Peyer's patch (tissue), 4 donors: ENCODE measurements at regions not wholly inside any gene's neighbourhood (a gene's known extent, or its start where the extent isn't known, plus 50 kb on each side); places are given as distances from the start of the nearest gene placed in this dataset.

Source experiments
- POLR2A ChIP-seq, 2 donors: fragments of 450-650 bp; IDR thresholded peaks; one replicate each; pipeline ENCODE4 v1.5.1; 2017; ENCODE audit warnings: antibody characterized with exemption in 2 of 2, mild to moderate bottlenecking in 2 of 2, moderate library complexity in 2 of 2
- TF ChIP-seq, protein P1 (sequence below), 6 experiments: fragments of 450-650 bp in 4 of 6; fragments of 200-600 bp in 2 of 6; sonication (generic) in 1 of 6; IDR thresholded peaks; one replicate each; pipeline ENCODE4 v1.5.1; 2017 to 2019; ENCODE audit warnings: antibody characterized with exemption in 6 of 6, mild to moderate bottlenecking in 3 of 6, moderate library complexity in 1 of 6

GRCh38 chr12:23139026-23139425 is 514.1 kb downstream of the ETNK1 start:
- TF ChIP-seq, protein P1, sequence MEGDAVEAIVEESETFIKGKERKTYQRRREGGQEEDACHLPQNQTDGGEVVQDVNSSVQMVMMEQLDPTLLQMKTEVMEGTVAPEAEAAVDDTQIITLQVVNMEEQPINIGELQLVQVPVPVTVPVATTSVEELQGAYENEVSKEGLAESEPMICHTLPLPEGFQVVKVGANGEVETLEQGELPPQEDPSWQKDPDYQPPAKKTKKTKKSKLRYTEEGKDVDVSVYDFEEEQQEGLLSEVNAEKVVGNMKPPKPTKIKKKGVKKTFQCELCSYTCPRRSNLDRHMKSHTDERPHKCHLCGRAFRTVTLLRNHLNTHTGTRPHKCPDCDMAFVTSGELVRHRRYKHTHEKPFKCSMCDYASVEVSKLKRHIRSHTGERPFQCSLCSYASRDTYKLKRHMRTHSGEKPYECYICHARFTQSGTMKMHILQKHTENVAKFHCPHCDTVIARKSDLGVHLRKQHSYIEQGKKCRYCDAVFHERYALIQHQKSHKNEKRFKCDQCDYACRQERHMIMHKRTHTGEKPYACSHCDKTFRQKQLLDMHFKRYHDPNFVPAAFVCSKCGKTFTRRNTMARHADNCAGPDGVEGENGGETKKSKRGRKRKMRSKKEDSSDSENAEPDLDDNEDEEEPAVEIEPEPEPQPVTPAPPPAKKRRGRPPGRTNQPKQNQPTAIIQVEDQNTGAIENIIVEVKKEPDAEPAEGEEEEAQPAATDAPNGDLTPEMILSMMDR (IDR thresholded peaks at IDR 0.05), result no peak
- TF ChIP-seq POLR2A (IDR thresholded peaks at IDR 0.05), result no peak
